H1 (cell line): ENCODE measurements at regions not wholly inside any gene's neighbourhood (a gene's known extent, or its start where the extent isn't known, plus 50 kb on each side); places are given as distances from the start of the nearest gene placed in this dataset.

Source experiments
- BRCA1 ChIP-seq: IDR thresholded peaks from 2 replicates; pipeline ENCODE4 v1.6.1; 2012; ENCODE audit warnings: low read depth, low read length, improper control_type of control experiment
- CTBP2 ChIP-seq: IDR thresholded peaks from 2 replicates; pipeline ENCODE4 v1.7.0; 2011; ENCODE audit warnings: borderline replicate concordance, mild to moderate bottlenecking, moderate library complexity, mixed read lengths, low read length; ENCODE audit not compliant: insufficient read depth, insufficient read length
- FOSL1 ChIP-seq: IDR thresholded peaks from 2 replicates; pipeline ENCODE4 v1.6.1; 2011; ENCODE audit warnings: mild to moderate bottlenecking, low read depth, low read length, moderate library complexity; ENCODE audit not compliant: insufficient read depth
- GTF2F1 ChIP-seq: IDR thresholded peaks from 2 replicates; pipeline ENCODE4 v1.6.1; 2012; ENCODE audit warnings: low read depth, low read length, improper control_type of control experiment, borderline replicate concordance
- JUN ChIP-seq: IDR thresholded peaks from 2 replicates; pipeline ENCODE4 v1.6.1; 2011; ENCODE audit warnings: low read depth, mild to moderate bottlenecking, improper control_type of control experiment, low read length
- MAFK ChIP-seq: IDR thresholded peaks from 2 replicates; pipeline ENCODE4 v1.6.1; 2012; ENCODE audit warnings: low read depth, mild to moderate bottlenecking, improper control_type of control experiment, low read length
- RAD21 ChIP-seq, 2 experiments: IDR thresholded peaks in 1 of 2; conservative IDR thresholded peaks in 1 of 2; 2 replicates each; pipeline ENCODE4 v1.6.1; 2011; ENCODE audit warnings: low read depth in 2 of 2, low read length in 2 of 2, improper control_type of control experiment in 1 of 2, inconsistent platforms in 1 of 2, mild to moderate bottlenecking in 1 of 2, moderate library complexity in 1 of 2
- TCF12 ChIP-seq: IDR thresholded peaks from 2 replicates; pipeline ENCODE4 v1.6.1; 2011; ENCODE audit warnings: low read depth, mild to moderate bottlenecking, low read length
- TF ChIP-seq, protein P1 (sequence below): fragments of 300-600 bp; sonication (generic); IDR thresholded peaks from 2 replicates; pipeline ENCODE4 v1.7.1; 2012; ENCODE audit warnings: low read length, moderate library complexity, mild to moderate bottlenecking, inconsistent platforms; ENCODE audit not compliant: insufficient replicate concordance

DNA sequence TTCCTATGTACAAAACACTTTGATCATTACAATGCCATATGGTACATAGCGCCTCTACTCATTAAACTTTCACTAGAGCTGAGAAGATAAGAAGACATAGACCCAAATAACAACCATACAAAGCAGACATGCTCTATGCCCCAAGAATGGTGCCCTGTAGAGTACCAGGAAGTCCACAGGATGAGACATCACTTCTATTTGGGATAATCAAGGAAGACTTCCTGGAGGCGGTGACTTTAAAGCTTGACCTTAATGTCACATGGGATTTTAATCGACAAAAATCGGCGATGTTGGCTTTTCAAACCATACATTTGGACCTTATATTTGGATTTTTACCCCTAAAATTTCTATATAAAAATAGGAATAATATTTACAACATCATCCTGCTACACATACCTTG lies 224.3 kb upstream of the MAP3K1 start (continued):
- TF ChIP-seq, protein P1, sequence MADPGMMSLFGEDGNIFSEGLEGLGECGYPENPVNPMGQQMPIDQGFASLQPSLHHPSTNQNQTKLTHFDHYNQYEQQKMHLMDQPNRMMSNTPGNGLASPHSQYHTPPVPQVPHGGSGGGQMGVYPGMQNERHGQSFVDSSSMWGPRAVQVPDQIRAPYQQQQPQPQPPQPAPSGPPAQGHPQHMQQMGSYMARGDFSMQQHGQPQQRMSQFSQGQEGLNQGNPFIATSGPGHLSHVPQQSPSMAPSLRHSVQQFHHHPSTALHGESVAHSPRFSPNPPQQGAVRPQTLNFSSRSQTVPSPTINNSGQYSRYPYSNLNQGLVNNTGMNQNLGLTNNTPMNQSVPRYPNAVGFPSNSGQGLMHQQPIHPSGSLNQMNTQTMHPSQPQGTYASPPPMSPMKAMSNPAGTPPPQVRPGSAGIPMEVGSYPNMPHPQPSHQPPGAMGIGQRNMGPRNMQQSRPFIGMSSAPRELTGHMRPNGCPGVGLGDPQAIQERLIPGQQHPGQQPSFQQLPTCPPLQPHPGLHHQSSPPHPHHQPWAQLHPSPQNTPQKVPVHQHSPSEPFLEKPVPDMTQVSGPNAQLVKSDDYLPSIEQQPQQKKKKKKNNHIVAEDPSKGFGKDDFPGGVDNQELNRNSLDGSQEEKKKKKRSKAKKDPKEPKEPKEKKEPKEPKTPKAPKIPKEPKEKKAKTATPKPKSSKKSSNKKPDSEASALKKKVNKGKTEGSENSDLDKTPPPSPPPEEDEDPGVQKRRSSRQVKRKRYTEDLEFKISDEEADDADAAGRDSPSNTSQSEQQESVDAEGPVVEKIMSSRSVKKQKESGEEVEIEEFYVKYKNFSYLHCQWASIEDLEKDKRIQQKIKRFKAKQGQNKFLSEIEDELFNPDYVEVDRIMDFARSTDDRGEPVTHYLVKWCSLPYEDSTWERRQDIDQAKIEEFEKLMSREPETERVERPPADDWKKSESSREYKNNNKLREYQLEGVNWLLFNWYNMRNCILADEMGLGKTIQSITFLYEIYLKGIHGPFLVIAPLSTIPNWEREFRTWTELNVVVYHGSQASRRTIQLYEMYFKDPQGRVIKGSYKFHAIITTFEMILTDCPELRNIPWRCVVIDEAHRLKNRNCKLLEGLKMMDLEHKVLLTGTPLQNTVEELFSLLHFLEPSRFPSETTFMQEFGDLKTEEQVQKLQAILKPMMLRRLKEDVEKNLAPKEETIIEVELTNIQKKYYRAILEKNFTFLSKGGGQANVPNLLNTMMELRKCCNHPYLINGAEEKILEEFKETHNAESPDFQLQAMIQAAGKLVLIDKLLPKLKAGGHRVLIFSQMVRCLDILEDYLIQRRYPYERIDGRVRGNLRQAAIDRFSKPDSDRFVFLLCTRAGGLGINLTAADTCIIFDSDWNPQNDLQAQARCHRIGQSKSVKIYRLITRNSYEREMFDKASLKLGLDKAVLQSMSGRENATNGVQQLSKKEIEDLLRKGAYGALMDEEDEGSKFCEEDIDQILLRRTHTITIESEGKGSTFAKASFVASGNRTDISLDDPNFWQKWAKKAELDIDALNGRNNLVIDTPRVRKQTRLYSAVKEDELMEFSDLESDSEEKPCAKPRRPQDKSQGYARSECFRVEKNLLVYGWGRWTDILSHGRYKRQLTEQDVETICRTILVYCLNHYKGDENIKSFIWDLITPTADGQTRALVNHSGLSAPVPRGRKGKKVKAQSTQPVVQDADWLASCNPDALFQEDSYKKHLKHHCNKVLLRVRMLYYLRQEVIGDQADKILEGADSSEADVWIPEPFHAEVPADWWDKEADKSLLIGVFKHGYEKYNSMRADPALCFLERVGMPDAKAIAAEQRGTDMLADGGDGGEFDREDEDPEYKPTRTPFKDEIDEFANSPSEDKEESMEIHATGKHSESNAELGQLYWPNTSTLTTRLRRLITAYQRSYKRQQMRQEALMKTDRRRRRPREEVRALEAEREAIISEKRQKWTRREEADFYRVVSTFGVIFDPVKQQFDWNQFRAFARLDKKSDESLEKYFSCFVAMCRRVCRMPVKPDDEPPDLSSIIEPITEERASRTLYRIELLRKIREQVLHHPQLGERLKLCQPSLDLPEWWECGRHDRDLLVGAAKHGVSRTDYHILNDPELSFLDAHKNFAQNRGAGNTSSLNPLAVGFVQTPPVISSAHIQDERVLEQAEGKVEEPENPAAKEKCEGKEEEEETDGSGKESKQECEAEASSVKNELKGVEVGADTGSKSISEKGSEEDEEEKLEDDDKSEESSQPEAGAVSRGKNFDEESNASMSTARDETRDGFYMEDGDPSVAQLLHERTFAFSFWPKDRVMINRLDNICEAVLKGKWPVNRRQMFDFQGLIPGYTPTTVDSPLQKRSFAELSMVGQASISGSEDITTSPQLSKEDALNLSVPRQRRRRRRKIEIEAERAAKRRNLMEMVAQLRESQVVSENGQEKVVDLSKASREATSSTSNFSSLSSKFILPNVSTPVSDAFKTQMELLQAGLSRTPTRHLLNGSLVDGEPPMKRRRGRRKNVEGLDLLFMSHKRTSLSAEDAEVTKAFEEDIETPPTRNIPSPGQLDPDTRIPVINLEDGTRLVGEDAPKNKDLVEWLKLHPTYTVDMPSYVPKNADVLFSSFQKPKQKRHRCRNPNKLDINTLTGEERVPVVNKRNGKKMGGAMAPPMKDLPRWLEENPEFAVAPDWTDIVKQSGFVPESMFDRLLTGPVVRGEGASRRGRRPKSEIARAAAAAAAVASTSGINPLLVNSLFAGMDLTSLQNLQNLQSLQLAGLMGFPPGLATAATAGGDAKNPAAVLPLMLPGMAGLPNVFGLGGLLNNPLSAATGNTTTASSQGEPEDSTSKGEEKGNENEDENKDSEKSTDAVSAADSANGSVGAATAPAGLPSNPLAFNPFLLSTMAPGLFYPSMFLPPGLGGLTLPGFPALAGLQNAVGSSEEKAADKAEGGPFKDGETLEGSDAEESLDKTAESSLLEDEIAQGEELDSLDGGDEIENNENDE, result no peak
- TF ChIP-seq MAFK (no peak), TCF12 (no peak), BRCA1 (no peak), CTBP2 (no peak), FOSL1 (no peak), GTF2F1 (no peak), JUN (no peak), RAD21 (IDR thresholded peaks at IDR 0.05 in 1 of 2, conservative IDR thresholded peaks at IDR 0.05 in 1 of 2; ENCODE audit: low read depth in 2 of 2, low read length in 2 of 2) (no peak)
